Immature natural killer cell (primary cell): ENCODE measurements at regions not wholly inside any gene's neighbourhood (a gene's known extent, or its start where the extent isn't known, plus 50 kb on each side); places are given as distances from the start of the nearest gene placed in this dataset.

Source experiments
- DNase-seq, 3 donors: peaks; one replicate each; pipeline ENCODE4 v3.0.0; 2022; ENCODE audit warnings: mixed read lengths in 1 of 3
- H3K27ac Mint-ChIP-seq, 6 donors: one replicate each; pipeline ENCODE4 v1.8.0; 2020; ENCODE audit warnings: mixed read lengths in 6 of 6, mild to moderate bottlenecking in 5 of 6, inconsistent platforms in 4 of 6, moderate library complexity in 3 of 6
- H3K27me3 Mint-ChIP-seq, 3 donors: one replicate each; pipeline ENCODE4 v1.8.0; 2020 to 2021; ENCODE audit warnings: low read depth in 3 of 3, mild to moderate bottlenecking in 3 of 3, mixed read lengths in 3 of 3, moderate library complexity in 3 of 3, inconsistent platforms in 1 of 3
- H3K36me3 Mint-ChIP-seq, 3 donors: one replicate each; pipeline ENCODE4 v1.8.0; 2020; ENCODE audit warnings: mixed read lengths in 3 of 3, inconsistent platforms in 2 of 3, mild to moderate bottlenecking in 2 of 3
- H3K4me1 Mint-ChIP-seq, 2 donors: one replicate each; pipeline ENCODE4 v1.8.0; 2020; ENCODE audit warnings: inconsistent platforms in 2 of 2, mild to moderate bottlenecking in 2 of 2, mixed read lengths in 2 of 2, moderate library complexity in 1 of 2
- H3K4me3 Mint-ChIP-seq, 5 donors: one replicate each; pipeline ENCODE4 v1.8.0; 2020; ENCODE audit warnings: mild to moderate bottlenecking in 5 of 5, mixed read lengths in 5 of 5, inconsistent platforms in 3 of 5, moderate library complexity in 3 of 5
- H3K9me3 Mint-ChIP-seq, 6 donors: one replicate each; pipeline ENCODE4 v1.8.0; 2020; ENCODE audit warnings: mild to moderate bottlenecking in 6 of 6, mixed read lengths in 6 of 6, inconsistent platforms in 4 of 6, moderate library complexity in 3 of 6

DNA sequence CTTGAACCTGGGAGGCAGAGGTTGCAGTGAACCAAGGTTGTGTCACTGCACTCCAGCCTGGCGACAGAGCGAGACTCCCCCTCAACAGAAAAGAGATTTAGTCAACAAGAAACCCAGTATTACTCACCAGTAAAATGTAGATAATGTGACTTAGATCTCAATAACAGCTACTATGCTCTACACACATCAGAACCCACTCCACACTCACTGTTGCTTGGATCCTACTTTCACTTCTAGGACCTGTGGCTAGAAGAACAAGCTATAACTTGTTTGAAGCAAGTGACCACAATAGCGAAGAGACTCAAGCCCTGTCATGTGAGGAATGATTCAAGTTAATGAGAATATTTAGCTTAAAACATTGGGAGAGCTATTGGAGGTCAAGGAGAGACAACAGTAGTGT, 100.7 kb downstream of the ANXA2 start:
- no peak for DNase-seq
- Mint-ChIP-seq H3K36me3 (no peaks in the 10 kb centered on the region), H3K4me3 (no peak overlapping the region), H3K27ac (no peak overlapping the region), H3K9me3 (no peaks in the 10 kb centered on the region), H3K27me3 (peaks cover 0 to 4% (median 3%) of the 10 kb centered on the region in 3 donors), H3K4me1 (no peaks in the 10 kb centered on the region)
